Stimulated activated CD8-positive, alpha-beta memory T cell treated with anti-CD3 and anti-CD28 coated beads, Interleukin-15, amount 100 ng/mL, for 24 hours (primary cell): ENCODE measurements at regions not wholly inside any gene's neighbourhood (a gene's known extent, or its start where the extent isn't known, plus 50 kb on each side); places are given as distances from the start of the nearest gene placed in this dataset.

Source experiments
- DNase-seq: peaks from one replicate; pipeline ENCODE4 v3.0.0-alpha.2; 2020; ENCODE audit warnings: low read depth

GRCh38 chr13:22505489-22505888, 675.3 kb upstream of the SGCG start:
- DNase-seq = no peak

- DNase-seq = no peak
Observed at GRCh38 chr13:22506096-22506691, 674.6 kb upstream of the SGCG start.

- DNase-seq = no peak
Observed at GRCh38 chr13:22517544-22517943, 663.2 kb upstream of the SGCG start.

- DNase-seq = no peak
Observed at GRCh38 chr13:22536851-22537250, 643.9 kb upstream of the SGCG start.

GRCh38 chr13:22538400-22538799, 642.4 kb upstream of the SGCG start:
- DNase-seq = no peak

GRCh38 chr13:22549126-22549525, 631.7 kb upstream of the SGCG start:
- no peak for DNase-seq

- DNase-seq = no peak
Observed at GRCh38 chr13:22561581-22561980, 619.2 kb upstream of the SGCG start.

- DNase-seq = no peak
Observed at GRCh38 chr13:22562116-22562515, 618.7 kb upstream of the SGCG start.

GRCh38 chr13:22563272-22563671, 617.5 kb upstream of the SGCG start:
- no peak for DNase-seq

- DNase-seq = no peak
Observed at GRCh38 chr13:22569811-22570210, 611.0 kb upstream of the SGCG start.

GRCh38 chr13:22589880-22590279, 590.9 kb upstream of the SGCG start:
- no peak for DNase-seq

- DNase-seq = no peak
Observed at GRCh38 chr13:22592515-22592914, 588.3 kb upstream of the SGCG start.

- no peak for DNase-seq
Observed at GRCh38 chr13:22594041-22594440, 586.7 kb upstream of the SGCG start.

- no peak for DNase-seq
Observed at GRCh38 chr13:22596171-22596863, 584.5 kb upstream of the SGCG start.

GRCh38 chr13:22599156-22599555, 581.6 kb upstream of the SGCG start:
- no peak for DNase-seq

- no peak for DNase-seq
Observed at GRCh38 chr13:22618002-22618401, 562.8 kb upstream of the SGCG start.

- no peak for DNase-seq
Observed at GRCh38 chr13:22625691-22626090, 555.1 kb upstream of the SGCG start.

GRCh38 chr13:22629374-22629773, 551.4 kb upstream of the SGCG start:
- no peak for DNase-seq

- no peak for DNase-seq
Observed at GRCh38 chr13:22642088-22642487, 538.7 kb upstream of the SGCG start.

- no peak for DNase-seq
Observed at GRCh38 chr13:22644941-22645340, 535.8 kb upstream of the SGCG start.

GRCh38 chr13:22647156-22647850, 533.5 kb upstream of the SGCG start:
- no peak for DNase-seq

GRCh38 chr13:22648320-22648801, 532.4 kb upstream of the SGCG start:
- DNase-seq = no peak

GRCh38 chr13:22652796-22653195, 528.0 kb upstream of the SGCG start:
- DNase-seq = no peak
